Stimulated activated effector memory CD8-positive, alpha-beta T cell treated with anti-CD3 and anti-CD28 coated beads, Interleukin-12 subunit alpha, Interleukin-12 subunit beta, amount 100 ng/mL, for 72 hours (primary cell): ENCODE measurements at regions not wholly inside any gene's neighbourhood (a gene's known extent, or its start where the extent isn't known, plus 50 kb on each side); places are given as distances from the start of the nearest gene placed in this dataset.

Experiments used
- ATAC-seq: fragments of 150-1000 bp; cut with Tn5 transposase; 2 replicates; pipeline ENCODE4 v1.10.0; 2021
- DNase-seq, 2 donors: peaks; one replicate each; pipeline ENCODE4 v3.0.0; 2021 to 2022; ENCODE audit warnings: low spot score in 2 of 2
- H3K27ac Mint-ChIP-seq: one replicate; pipeline ENCODE4 v1.8.0; 2022; ENCODE audit warnings: mild to moderate bottlenecking, mixed read lengths
- H3K36me3 Mint-ChIP-seq: one replicate; pipeline ENCODE4 v1.8.0; 2022; ENCODE audit warnings: mild to moderate bottlenecking, mixed read lengths
- H3K4me1 Mint-ChIP-seq: one replicate; pipeline ENCODE4 v1.8.0; 2022; ENCODE audit warnings: mixed read lengths
- H3K4me3 Mint-ChIP-seq: one replicate; pipeline ENCODE4 v1.8.0; 2022; ENCODE audit warnings: mild to moderate bottlenecking, mixed read lengths
- H3K9me3 Mint-ChIP-seq: one replicate; pipeline ENCODE4 v1.8.0; 2022; ENCODE audit warnings: mixed read lengths

GRCh38 chr9:23608456-23608855, 217.6 kb downstream of the ELAVL2 start:
- Mint-ChIP-seq H3K4me3 (no peak overlapping the region), H3K27ac (no peak overlapping the region), H3K9me3 (no peaks in the 10 kb centered on the region), H3K36me3 (no peaks in the 10 kb centered on the region), H3K4me1 (no peaks in the 10 kb centered on the region)
- no peak for DNase-seq
- no peak for ATAC-seq

DNA sequence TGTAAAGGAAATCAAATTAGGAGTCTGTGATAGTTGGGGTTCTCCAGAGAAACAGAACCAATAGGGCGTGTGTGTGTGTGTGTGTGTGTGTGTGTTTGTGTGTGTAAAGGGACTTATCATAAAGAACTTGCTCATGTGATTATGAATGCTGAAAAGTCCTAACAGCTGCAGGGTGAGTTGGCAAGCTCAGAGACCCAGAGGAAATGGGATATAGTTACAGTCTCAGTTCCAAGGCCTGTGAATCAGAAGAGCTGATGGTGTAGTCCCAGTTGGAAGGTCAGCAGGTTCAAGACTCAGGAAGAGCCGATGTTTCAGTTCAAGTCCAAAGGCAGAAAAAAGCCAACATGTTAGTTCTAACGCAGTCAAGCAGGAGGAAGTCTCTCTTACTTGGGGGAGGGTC, 214.2 kb downstream of the ELAVL2 start:
- no peaks in the 10 kb centered on the region for H3K4me1 Mint-ChIP-seq
- ATAC-seq = no peak
- no peak for DNase-seq

GRCh38 chr9:23615569-23615968, 210.5 kb downstream of the ELAVL2 start:
- Mint-ChIP-seq H3K9me3 (no peaks in the 10 kb centered on the region), H3K27ac (no peak overlapping the region), H3K36me3 (no peaks in the 10 kb centered on the region), H3K4me3 (no peak overlapping the region), H3K4me1 (no peaks in the 10 kb centered on the region)
- ATAC-seq (no peak), DNase-seq (no peak)

More for the DNA sequence above, 214.2 kb downstream of the ELAVL2 start:
- no peaks in the 10 kb centered on the region for H3K36me3 Mint-ChIP-seq
- no peaks in the 10 kb centered on the region for H3K9me3 Mint-ChIP-seq
- H3K4me3 Mint-ChIP-seq = no peak overlapping the region
- H3K27ac Mint-ChIP-seq = no peak overlapping the region

GRCh38 chr9:23621188-23621587, 204.9 kb downstream of the ELAVL2 start:
- Mint-ChIP-seq H3K36me3 (no peaks in the 10 kb centered on the region), H3K27ac (no peak overlapping the region), H3K4me3 (no peak overlapping the region), H3K4me1 (no peaks in the 10 kb centered on the region), H3K9me3 (peaks cover 3% of the 10 kb centered on the region)
- no peak for DNase-seq
- no peak for ATAC-seq

DNA sequence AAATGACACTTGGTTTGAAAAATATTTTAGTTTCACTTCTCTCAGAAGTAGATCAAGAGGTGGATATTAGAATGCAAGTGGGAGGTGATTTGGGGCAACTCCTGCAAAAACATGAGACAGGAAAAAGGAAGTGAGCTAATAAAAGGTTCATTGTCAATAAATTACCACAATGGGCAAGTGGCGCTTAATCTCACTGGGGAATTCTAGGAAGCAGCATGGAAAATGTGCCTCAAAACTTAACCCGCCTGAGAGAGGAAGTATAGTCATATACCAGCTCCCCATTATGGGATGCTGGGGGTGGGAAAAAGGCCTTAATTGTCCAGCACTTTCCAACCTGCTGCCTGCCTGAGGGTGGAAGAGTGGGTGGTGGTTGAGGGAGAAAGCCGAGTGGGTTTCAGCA, 204.1 kb downstream of the ELAVL2 start:
- ATAC-seq (no peak), DNase-seq (no peak)
- H3K4me1 Mint-ChIP-seq = no peaks in the 10 kb centered on the region

DNA sequence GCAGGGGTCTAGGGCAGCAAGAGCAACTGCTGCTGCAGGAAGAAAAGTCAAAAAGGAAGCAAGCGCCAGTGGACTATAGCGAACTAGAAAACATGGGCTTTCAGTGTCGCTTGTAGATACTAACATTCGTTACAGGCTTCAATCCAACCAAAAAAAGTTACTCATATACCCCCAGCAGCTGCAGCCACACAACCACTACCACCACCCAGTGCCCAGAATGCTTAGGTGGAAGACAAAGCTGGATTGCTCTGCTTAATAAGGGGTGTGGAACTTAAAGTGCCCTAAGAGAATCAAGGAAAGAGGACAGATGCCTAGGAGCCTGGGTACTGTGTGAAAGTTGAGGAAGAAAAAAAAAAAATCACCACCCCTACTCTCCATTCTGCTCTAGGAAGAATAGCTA, 203.6 kb downstream of the ELAVL2 start:
- Mint-ChIP-seq H3K36me3 (no peaks in the 10 kb centered on the region), H3K4me1 (no peaks in the 10 kb centered on the region), H3K4me3 (no peak overlapping the region), H3K27ac (no peak overlapping the region), H3K9me3 (peaks cover 3% of the 10 kb centered on the region)
- ATAC-seq (no peak), DNase-seq (no peak)

More for the DNA sequence above, 204.1 kb downstream of the ELAVL2 start:
- Mint-ChIP-seq H3K4me3 (no peak overlapping the region), H3K36me3 (no peaks in the 10 kb centered on the region), H3K27ac (no peak overlapping the region), H3K9me3 (peaks cover 3% of the 10 kb centered on the region)

GRCh38 chr9:23630488-23630887, 195.6 kb downstream of the ELAVL2 start:
- Mint-ChIP-seq H3K36me3 (no peaks in the 10 kb centered on the region), H3K9me3 (peaks cover 5% of the 10 kb centered on the region), H3K4me3 (no peak overlapping the region), H3K27ac (no peak overlapping the region), H3K4me1 (no peaks in the 10 kb centered on the region)
- no peak for ATAC-seq
- no peak for DNase-seq

DNA sequence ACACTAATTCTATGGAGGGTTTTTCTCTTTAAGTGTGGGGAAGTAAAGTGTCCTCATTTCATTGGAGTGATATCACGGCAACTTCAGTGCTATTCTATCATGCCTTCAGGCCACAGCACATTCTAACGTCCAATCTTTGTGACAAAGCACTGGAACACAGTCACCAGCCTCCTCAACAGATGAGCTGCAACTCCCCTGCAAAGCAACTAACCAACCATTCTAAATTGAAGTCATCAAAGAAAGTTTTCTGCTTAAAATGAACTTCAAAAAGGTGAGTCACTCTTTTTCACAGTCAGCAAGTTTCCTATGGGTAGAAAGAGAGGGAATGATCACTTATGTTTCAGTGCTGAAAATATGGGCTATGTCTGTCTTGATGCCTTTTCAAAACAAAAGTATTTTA, 190.8 kb downstream of the ELAVL2 start:
- no peaks in the 10 kb centered on the region for H3K36me3 Mint-ChIP-seq
- peaks cover 11% of the 10 kb centered on the region for H3K9me3 Mint-ChIP-seq
- DNase-seq (no peak), ATAC-seq (no peak)
- no peak overlapping the region for H3K27ac Mint-ChIP-seq
- H3K4me3 Mint-ChIP-seq = no peak overlapping the region
- H3K4me1 Mint-ChIP-seq = no peaks in the 10 kb centered on the region

- Mint-ChIP-seq H3K4me3 (no peak overlapping the region), H3K4me1 (no peaks in the 10 kb centered on the region)
These were observed 189.8 kb downstream of the ELAVL2 start for GRCh38 chr9:23636199-23636598.

DNA sequence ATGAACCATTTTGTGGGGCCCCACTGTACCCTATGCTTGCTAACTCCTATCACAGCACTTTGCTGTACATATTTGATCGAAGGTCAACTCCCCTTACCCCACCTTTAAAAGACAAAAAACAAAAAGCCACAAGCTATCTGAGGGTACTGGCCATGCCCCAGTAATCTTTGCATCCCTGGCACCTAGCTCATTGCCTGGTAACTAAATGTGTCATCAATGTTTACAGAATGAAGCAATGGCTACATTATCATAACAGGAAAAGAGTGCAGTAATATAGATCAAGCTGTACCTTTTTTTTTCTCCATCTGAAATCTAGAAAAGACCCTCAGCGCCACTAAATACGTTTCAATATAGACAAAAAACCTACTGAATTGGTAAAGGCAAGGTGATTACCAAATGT, 188.0 kb downstream of the ELAVL2 start:
- ATAC-seq (no peak), DNase-seq (no peak)
- Mint-ChIP-seq H3K36me3 (no peaks in the 10 kb centered on the region), H3K4me1 (no peaks in the 10 kb centered on the region), H3K4me3 (no peak overlapping the region), H3K9me3 (peaks cover 5% of the 10 kb centered on the region), H3K27ac (no peak overlapping the region)

More at GRCh38 chr9:23636199-23636598, 189.8 kb downstream of the ELAVL2 start:
- Mint-ChIP-seq H3K36me3 (no peaks in the 10 kb centered on the region), H3K27ac (no peak overlapping the region), H3K9me3 (peaks cover 11% of the 10 kb centered on the region)
- DNase-seq (no peak), ATAC-seq (no peak)

DNA sequence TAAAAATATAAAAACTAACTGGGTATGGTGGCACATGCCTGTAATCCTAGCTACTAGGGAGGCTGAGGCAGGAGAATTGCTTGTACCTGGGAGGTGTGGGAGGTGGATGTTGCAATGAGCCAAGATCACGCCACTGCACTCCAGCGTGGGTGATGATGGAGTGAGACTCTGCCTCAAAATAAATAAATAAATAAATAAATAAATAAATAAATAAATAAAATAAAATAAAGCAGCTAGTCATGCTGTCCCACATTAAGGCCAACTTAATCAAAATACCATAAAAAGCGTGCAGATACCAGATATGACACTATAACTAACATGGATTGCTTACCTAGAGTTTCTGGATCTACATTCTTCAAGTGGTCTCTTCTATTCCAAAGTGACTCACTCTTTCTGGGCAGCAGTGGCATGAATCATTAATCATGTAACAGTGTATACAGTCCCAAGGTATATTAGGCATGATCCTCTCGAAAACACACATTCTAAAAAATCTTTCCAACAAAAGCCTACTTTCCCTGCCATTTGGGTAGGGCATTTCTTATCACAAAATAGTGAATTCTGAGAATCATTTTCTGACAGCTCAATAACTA, 187.1 kb downstream of the ELAVL2 start:
- ATAC-seq (no peak), DNase-seq (no peak)
- Mint-ChIP-seq H3K4me3 (no peak overlapping the region), H3K27ac (no peak overlapping the region), H3K36me3 (no peaks in the 10 kb centered on the region), H3K9me3 (peaks cover 5% of the 10 kb centered on the region), H3K4me1 (no peaks in the 10 kb centered on the region)
